Astrocyte of the cerebellum (primary cell): ENCODE measurements at regions not wholly inside any gene's neighbourhood (a gene's known extent, or its start where the extent isn't known, plus 50 kb on each side); places are given as distances from the start of the nearest gene placed in this dataset.
"Not testable (repeated sequence)": the region's sequence is repeated elsewhere in the genome, so short reads cannot be mapped to it uniquely, and the experiment has no call there.

Experiments
- DNase-seq: peaks from one replicate; pipeline ENCODE4 v3.0.0-alpha.2; 2011; ENCODE audit warnings: low read depth
- H3K4me3 ChIP-seq: 2 replicates; pipeline ENCODE4 v1.5.1; 2011; ENCODE audit warnings: mild to moderate bottlenecking, low read depth, low read length, moderate library complexity
- in situ Hi-C: cut with HindIII; loops from 2 replicates; pipeline ENCODE4 v1.10.0; 2017; ENCODE audit warnings: low sequenced_read_pairs
- TF ChIP-seq, protein P1 (sequence below): IDR thresholded peaks from 2 replicates; pipeline ENCODE4 v1.5.1; 2012; ENCODE audit warnings: low read length, low read depth, moderate library complexity, mild to moderate bottlenecking; ENCODE audit errors: missing control alignments

DNA sequence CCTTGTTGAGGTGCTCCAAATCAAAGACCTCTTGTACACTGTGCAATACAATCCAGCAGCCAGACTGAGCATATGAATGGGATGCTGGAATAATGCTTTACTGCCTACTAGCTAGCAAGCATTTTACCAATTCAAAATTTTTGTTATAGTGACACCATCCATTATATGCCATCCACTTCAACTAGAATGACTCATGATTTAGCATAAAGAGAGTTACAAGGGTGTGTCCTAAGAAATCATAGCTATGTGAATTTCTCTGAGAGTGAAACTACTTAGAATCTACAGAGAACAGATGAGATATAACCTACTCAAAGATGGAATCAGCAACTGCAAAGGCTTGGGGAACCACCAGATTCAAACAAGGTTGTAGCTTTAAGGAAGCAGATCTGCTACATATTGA lies 221.9 kb downstream of the LHFPL1 start:
- TF ChIP-seq, protein P1, sequence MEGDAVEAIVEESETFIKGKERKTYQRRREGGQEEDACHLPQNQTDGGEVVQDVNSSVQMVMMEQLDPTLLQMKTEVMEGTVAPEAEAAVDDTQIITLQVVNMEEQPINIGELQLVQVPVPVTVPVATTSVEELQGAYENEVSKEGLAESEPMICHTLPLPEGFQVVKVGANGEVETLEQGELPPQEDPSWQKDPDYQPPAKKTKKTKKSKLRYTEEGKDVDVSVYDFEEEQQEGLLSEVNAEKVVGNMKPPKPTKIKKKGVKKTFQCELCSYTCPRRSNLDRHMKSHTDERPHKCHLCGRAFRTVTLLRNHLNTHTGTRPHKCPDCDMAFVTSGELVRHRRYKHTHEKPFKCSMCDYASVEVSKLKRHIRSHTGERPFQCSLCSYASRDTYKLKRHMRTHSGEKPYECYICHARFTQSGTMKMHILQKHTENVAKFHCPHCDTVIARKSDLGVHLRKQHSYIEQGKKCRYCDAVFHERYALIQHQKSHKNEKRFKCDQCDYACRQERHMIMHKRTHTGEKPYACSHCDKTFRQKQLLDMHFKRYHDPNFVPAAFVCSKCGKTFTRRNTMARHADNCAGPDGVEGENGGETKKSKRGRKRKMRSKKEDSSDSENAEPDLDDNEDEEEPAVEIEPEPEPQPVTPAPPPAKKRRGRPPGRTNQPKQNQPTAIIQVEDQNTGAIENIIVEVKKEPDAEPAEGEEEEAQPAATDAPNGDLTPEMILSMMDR: no peak
- in situ Hi-C loops: no loop called here

DNA sequence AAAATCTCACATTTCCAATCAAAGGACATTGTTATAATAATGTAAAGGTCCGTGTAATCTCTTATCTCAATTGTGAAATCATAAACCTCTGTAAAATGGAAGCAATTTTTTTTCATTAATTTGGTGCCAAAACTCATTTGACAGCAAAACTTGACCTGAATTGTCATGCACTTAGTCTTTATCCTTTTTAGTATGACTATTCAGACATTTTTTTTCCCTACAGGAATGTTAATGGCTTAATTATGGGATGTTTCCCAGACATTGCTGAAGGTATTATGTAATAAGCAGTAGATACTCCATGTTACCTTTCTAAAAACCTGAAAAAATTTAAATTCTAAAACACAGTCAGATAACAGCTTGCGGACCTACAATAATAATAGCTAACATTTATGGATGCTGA lies 228.9 kb downstream of the LHFPL1 start:
- H3K4me3 ChIP-seq: no peak overlapping the region
- TF ChIP-seq, protein P1: no peak
- in situ Hi-C loops: no loop called here
- no peak for DNase-seq

More for the DNA sequence above, 221.9 kb downstream of the LHFPL1 start:
- no peak overlapping the region for H3K4me3 ChIP-seq
- DNase-seq: no peak

DNA sequence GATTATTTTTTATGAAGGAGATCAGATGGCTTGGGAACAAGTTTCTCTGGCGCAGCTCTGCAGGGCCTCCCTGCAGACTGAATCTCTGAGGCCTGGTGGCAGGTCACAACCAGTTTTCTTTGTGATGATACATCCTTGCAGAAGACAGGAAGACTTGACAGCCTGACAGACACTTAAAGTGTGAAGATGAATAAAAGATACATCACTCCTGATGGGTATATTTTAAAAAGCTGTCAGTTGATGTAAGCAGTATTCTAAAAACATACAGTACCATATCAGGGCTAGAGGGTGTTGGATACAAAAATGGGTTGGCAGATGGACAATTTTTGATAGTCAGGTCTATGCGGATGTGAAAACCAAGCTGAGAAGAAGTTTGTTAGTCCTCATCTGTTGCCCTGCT lies 239.5 kb downstream of the LHFPL1 start:
- no peak overlapping the region for H3K4me3 ChIP-seq
- TF ChIP-seq, protein P1: no peak
- DNase-seq: no peak
- in situ Hi-C loops: no loop called here

DNA sequence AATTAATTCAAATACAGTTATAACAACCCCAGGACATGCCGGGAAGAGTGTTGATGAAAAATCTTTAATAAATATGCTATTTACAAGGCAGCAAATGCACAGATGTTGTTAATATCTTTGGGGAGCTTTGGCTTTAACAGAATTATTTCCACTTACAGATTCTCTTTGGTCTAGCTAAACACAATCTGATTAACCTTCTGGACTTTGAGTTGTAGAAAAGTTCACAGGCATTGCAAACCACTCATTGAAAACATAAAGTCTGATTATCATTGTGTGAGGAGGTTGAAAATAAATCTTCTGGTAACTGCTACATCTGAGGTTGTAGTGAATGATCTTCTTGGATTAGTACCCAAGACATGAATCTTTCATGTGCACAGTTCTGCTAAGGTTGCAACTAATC lies 255.6 kb downstream of the LHFPL1 start:
- no peak overlapping the region for H3K4me3 ChIP-seq
- TF ChIP-seq, protein P1: no peak
- in situ Hi-C loops: no loop called here
- no peak for DNase-seq

DNA sequence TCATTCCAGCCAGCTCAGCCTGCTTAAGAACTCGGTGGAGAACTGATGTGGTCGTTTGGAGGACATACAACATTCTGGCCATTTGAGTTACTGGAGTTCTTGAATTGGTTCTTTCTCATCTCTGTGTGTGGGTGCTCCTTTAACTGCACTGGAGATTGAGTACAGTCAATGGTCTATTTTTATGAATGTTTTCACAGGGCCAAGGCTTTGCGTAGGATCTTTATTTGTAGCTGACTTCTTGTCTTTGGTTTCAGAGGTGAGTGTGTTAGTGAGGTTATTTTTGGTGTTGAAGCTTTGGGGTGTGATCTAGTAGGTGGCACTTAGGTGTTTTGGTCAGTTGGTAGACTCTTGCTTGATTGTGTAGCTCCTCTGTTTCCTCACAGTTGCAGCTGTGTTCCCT lies 288.4 kb downstream of the LHFPL1 start:
- in situ Hi-C loops: no loop called here
- H3K4me3 ChIP-seq: no peak overlapping the region
- TF ChIP-seq, protein P1: no peak
- no peak for DNase-seq

DNA sequence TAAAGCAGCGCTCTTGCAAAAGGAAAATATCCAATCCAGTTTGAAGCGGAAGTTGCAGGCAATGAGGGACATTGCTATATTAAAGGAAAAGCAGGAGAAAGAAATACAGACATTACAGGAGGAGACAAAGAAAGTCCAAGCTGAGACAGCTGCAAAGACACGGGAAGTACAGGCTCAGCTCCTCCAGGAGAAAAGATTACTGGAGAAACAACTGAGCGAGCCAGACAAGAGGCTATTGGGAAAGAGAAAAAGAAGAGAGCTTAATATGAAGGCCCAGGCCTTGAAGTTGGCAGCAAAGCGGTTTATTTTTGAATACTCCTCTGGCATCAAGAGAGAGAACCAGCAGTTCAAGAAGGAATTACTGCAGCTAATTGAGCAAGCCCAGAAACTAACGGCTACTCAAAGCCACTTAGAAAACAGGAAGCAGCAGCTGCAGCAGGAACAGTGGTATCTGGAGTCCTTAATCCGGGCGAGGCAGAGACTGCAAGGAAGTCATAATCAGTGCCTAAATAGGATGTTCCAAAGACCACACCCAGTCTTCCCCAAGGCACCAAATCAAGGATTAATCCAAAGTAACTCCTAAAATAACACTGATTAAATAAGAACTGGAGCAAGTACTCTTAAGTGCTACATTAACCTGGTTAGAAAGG lies 298.0 kb downstream of the LHFPL1 start:
- in situ Hi-C loops, H3K4me3 ChIP-seq, DNase-seq: not testable (repeated sequence)

DNA sequence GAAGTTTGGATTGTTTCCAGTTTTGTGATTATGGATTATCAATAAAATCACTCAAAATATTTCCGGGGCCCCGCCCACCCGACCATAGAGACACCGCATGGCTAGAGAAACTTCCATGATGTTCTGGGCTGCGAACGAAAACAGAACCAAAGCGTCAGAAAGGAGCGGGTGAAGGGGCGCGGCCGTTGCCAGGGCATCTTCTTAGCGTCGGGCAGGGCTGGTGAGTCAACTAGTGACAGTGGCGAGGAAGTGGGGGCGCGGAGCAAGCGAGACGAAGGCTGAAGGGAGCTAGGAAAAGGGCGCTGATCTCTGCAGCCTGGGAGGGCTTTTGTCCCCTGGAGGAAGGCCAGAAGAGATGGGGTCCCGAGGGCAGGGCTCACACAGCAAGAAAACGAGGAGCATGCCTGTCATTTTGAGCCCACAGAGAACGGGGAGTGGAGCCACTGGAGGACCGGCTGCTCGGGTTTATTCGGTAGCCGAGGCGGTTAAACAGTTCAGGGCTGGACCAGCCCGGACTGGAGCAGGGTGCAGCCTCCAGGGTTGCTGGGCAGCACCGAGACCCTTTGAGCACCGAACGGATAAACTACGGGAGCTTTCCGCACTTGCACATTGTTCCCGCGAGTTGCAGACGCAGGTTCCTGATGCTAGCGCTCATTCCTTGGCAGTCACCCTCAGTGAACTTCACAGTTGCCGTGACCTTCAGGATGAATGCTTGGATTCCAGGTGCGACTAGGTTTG lies 298.1 kb upstream of the TRPC5 start:
- TF ChIP-seq, protein P1: no peak
- H3K4me3 ChIP-seq: no peak overlapping the region
- DNase-seq: no peak
- in situ Hi-C loops: no loop called here
